Panc1 (cell line): ENCODE measurements at regions not wholly inside any gene's neighbourhood (a gene's known extent, or its start where the extent isn't known, plus 50 kb on each side); places are given as distances from the start of the nearest gene placed in this dataset.

Experiments
- CTCF ChIP-seq: fragments of 450-650 bp; IDR thresholded peaks from 2 replicates; pipeline ENCODE4 v1.5.1; 2017; ENCODE audit warnings: mild to moderate bottlenecking
- POLR2AphosphoS5 ChIP-seq: IDR thresholded peaks from 2 replicates; pipeline ENCODE4 v1.6.1; 2012; ENCODE audit warnings: mild to moderate bottlenecking, low read depth, low read length, moderate library complexity
- REST ChIP-seq, 2 experiments: IDR thresholded peaks; 2 replicates each; pipeline ENCODE4 v1.6.1; 2011 to 2012; ENCODE audit warnings: low read depth in 2 of 2, control low read depth in 1 of 2, low read length in 1 of 2, mild to moderate bottlenecking in 1 of 2, moderate library complexity in 1 of 2; ENCODE audit not compliant: insufficient read depth in 1 of 2
- SIN3A ChIP-seq: IDR thresholded peaks from 2 replicates; pipeline ENCODE4 v1.6.1; 2012; ENCODE audit warnings: low read depth, mild to moderate bottlenecking, low read length, moderate library complexity, borderline replicate concordance; ENCODE audit not compliant: insufficient read depth

GRCh38 chr7:79647711-79648110 lies 194.2 kb upstream of the MAGI2 start:
- TF ChIP-seq CTCF (no peak), POLR2AphosphoS5 (no peak), SIN3A (no peak), REST (IDR thresholded peaks at IDR 0.05; ENCODE audit: insufficient read depth in 1 of 2, low read depth in 2 of 2, low read length in 1 of 2) (no peak)
